ENCODE measurements at regions not wholly inside any gene's neighbourhood (a gene's known extent, or its start where the extent isn't known, plus 50 kb on each side); places are given as distances from the start of the nearest gene placed in this dataset.

- TF ChIP-seq, protein P1, sequence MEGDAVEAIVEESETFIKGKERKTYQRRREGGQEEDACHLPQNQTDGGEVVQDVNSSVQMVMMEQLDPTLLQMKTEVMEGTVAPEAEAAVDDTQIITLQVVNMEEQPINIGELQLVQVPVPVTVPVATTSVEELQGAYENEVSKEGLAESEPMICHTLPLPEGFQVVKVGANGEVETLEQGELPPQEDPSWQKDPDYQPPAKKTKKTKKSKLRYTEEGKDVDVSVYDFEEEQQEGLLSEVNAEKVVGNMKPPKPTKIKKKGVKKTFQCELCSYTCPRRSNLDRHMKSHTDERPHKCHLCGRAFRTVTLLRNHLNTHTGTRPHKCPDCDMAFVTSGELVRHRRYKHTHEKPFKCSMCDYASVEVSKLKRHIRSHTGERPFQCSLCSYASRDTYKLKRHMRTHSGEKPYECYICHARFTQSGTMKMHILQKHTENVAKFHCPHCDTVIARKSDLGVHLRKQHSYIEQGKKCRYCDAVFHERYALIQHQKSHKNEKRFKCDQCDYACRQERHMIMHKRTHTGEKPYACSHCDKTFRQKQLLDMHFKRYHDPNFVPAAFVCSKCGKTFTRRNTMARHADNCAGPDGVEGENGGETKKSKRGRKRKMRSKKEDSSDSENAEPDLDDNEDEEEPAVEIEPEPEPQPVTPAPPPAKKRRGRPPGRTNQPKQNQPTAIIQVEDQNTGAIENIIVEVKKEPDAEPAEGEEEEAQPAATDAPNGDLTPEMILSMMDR (IDR thresholded peaks at IDR 0.05; ENCODE audit: low read depth, low read length), result no peak
- TF ChIP-seq EZH2phosphoT487 (IDR thresholded peaks at IDR 0.05; ENCODE audit: low read depth), result no peak
Observed at GRCh38 chr6:120384671-120385070, 949.6 kb downstream of the TBC1D32 start.
